GM12875 (cell line): ENCODE measurements at regions not wholly inside any gene's neighbourhood (a gene's known extent, or its start where the extent isn't known, plus 50 kb on each side); places are given as distances from the start of the nearest gene placed in this dataset.

ENCODE experiments used
- H3K4me3 ChIP-seq: one replicate; pipeline ENCODE4 v1.5.1; 2011; ENCODE audit warnings: low read depth, low read length, control low read depth
- TF ChIP-seq, protein P1 (sequence below): IDR thresholded peaks from 2 replicates; pipeline ENCODE4 v1.5.1; 2011; ENCODE audit warnings: low read depth, mild to moderate bottlenecking, control low read depth, inconsistent platforms, low read length, moderate library complexity, borderline replicate concordance; ENCODE audit not compliant: insufficient read depth

DNA sequence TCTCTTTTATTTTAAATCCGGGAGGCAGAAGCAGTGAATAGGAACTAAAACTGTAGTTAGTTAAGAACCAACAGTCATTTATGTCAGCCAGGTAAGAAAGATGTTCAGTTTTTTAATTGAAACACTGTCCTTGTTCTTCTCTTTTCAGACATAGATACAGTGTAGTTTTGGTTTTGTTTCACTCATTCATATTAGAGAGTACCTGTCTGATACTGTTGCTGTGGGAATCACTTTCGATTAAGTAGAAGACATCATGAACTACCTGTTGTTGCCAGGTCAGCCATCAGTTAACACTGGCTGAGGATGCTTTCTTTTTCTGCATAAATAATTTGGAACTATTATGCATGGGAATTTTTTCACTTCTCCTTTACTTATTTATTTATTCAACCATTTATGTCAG is 700.4 kb downstream of the OTOL1 start:
- H3K4me3 ChIP-seq, result no peak overlapping the region
- TF ChIP-seq, protein P1, sequence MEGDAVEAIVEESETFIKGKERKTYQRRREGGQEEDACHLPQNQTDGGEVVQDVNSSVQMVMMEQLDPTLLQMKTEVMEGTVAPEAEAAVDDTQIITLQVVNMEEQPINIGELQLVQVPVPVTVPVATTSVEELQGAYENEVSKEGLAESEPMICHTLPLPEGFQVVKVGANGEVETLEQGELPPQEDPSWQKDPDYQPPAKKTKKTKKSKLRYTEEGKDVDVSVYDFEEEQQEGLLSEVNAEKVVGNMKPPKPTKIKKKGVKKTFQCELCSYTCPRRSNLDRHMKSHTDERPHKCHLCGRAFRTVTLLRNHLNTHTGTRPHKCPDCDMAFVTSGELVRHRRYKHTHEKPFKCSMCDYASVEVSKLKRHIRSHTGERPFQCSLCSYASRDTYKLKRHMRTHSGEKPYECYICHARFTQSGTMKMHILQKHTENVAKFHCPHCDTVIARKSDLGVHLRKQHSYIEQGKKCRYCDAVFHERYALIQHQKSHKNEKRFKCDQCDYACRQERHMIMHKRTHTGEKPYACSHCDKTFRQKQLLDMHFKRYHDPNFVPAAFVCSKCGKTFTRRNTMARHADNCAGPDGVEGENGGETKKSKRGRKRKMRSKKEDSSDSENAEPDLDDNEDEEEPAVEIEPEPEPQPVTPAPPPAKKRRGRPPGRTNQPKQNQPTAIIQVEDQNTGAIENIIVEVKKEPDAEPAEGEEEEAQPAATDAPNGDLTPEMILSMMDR, result no peak

DNA sequence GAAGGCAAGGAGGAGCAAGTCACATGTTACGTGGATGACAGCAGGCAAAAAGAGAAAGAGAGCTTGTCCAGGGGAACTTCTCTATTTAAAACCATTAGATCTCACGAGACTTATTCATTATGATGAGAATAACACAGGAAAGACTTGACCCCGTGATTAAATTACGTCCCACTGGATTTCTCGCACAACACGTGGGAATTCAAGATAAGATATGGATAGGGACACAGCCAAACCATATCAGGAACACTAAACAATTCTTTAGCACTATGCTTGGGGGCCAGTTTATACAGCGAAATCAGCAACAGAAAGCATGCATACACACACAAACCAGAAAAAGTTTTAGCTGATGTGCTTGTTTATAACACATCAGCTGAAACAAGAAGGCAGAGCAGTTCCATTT is 704.2 kb downstream of the OTOL1 start:
- TF ChIP-seq, protein P1, result no peak
- no peak overlapping the region for H3K4me3 ChIP-seq

DNA sequence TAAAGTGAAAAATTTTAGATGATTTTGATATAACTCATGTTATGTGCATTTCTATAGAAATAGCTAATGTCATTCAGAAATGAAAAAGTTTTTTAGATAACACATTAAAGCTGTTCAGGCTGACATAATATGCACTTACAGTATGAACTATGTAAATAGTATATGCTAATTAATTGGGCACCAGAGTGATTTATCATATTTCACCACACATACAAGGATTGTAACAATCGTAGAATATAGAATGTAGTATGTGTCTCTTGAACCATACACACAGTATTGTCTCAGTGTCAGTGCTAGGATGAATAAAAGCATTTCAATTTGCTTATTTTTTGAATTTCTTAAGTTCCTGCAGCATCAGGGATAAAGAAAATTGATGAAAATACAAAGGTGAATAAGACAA is 710.0 kb downstream of the OTOL1 start:
- TF ChIP-seq, protein P1, result no peak
- no peak overlapping the region for H3K4me3 ChIP-seq

DNA sequence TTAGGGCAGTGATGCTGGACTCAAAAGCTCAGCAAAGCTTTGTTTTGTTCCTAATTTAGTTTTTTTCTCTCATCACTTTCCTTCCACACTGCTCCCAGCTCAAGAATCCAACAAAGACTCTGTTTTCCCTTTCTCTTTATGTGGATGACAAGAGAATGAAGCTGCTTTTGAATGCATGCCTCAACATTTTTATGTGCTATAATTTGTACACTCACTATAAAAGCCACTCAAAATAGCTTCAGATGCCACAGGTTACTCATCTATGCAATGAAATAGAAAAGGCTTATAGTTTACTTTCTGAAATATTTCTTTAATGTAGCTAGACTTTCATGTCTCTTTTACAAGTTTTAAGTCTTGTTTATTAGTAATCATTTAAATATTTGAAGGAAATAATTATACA is 714.9 kb downstream of the OTOL1 start:
- no peak overlapping the region for H3K4me3 ChIP-seq
- TF ChIP-seq, protein P1, result no peak

DNA sequence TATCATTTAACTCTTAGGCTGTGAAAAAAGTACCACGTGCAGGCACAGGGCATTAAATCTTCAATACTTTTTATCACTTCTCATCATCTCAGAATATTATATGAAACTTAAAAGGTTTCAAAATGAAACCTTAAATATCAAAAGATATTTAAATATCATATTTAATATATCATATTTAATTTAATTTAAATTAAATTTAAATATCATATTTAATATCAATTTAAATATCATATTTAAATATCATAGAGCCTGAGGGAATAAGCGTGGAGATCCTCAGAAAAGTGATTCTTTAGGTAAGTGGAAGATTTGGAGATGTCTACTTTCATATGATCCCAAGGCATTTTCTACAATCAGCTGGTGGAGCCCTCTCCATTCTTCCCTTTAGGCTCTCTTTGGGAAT is 716.6 kb downstream of the OTOL1 start:
- no peak overlapping the region for H3K4me3 ChIP-seq
- TF ChIP-seq, protein P1, result no peak

DNA sequence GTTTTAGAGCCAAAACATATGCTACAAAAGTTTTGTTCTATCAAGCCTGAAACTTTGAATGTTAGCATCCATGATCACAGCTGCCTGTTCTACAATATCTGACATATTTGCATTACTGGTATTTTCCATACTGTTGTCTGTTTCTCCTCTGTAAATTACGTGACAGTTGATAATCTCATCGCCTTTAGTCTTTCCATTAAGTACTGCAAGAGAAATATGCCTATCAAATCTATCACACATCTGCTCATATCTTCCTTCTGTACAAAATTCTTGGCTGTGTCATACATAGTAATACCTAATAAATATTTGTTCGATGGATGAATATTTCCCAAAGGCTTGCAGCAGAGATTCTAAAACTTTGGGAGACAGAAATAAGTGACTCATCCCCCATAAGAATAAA is 717.3 kb downstream of the OTOL1 start:
- H3K4me3 ChIP-seq, result no peak overlapping the region
- TF ChIP-seq, protein P1, result no peak

DNA sequence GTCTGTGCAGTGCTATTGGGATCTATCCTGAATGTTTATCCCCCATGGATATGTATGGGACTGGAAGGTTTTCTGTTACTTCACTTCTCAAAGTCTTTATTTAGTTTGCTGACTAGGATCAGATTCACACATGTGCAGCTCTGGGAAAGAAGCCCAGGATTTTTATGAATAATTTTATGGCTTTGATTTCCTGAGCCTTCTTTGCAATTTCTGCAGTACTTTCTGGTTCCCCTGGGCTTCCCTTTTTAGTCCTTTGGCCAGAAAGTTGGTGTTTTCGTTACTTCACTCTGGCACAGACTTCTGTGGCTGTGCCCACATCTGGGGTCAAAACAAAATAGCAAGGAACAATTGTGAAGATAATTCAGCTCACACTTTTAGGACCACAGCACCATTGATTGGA is 721.0 kb downstream of the OTOL1 start:
- no peak overlapping the region for H3K4me3 ChIP-seq
- TF ChIP-seq, protein P1, result no peak
